NT2/D1 (cell line): ENCODE measurements at regions not wholly inside any gene's neighbourhood (a gene's known extent, or its start where the extent isn't known, plus 50 kb on each side); places are given as distances from the start of the nearest gene placed in this dataset.

ENCODE experiments used
- SUZ12 ChIP-seq: IDR thresholded peaks from 2 replicates; pipeline ENCODE4 v1.6.1; 2011; ENCODE audit not compliant: insufficient read length, insufficient read depth; ENCODE audit errors: extremely low read depth
- YY1 ChIP-seq: IDR thresholded peaks from 2 replicates; pipeline ENCODE4 v1.6.1; 2011; ENCODE audit not compliant: insufficient read length, insufficient read depth
- ZNF274 ChIP-seq: IDR thresholded peaks from 2 replicates; pipeline ENCODE4 v1.6.1; 2011; ENCODE audit warnings: mild to moderate bottlenecking, low read depth, low read length

DNA sequence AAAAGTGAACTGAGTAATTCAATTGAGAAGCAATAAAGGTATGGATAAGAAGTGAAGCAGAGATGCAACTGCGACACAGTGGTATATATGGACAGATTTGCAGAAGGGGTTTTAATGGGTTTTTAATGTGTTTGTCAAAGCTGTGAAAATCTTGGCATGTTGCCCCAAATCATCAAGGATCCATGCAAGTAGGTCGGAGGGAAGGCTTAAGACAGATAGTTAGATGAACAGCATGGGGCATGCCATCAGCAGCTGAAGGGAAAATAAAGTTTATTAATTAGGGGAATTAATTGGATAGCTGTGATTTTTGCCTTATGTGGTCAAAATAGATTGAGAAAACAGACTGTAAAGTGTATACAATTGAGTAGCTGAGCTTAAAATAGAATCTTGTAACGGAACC is 840.1 kb downstream of the JRKL start:
- TF ChIP-seq YY1 (no peak), ZNF274 (no peak), SUZ12 (no peak)
